ENCODE measurements at regions not wholly inside any gene's neighbourhood (a gene's known extent, or its start where the extent isn't known, plus 50 kb on each side); places are given as distances from the start of the nearest gene placed in this dataset.
"Not testable (repeated sequence)": the region's sequence is repeated elsewhere in the genome, so short reads cannot be mapped to it uniquely, and the experiment has no call there.

- no peak for DNase-seq (ENCODE audit: low read depth in 4 of 4, low spot score in 3 of 4)
These were observed 600.5 kb downstream of the LTN1 start for GRCh38 chr21:28391938-28392849.

DNA sequence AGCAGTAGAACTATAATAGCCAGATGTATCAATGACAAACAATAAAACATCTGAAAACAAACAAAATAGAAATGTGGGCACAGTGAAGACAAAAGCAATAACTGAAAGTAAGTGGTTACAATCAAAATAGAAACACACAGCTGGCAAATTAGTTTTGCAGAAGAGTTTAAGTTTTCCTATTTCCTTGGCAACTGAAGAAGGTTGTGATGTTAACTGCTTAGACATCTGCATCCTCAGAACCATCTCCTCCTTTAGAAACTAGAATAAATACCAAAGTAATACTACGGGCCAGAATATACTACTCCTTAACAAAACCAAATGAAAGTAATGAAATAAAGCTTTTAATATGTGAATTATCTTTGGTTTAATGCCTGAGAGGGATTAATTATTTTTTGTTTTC lies 605.5 kb downstream of the LTN1 start:
- DNase-seq (ENCODE audit: low read depth in 4 of 4, low spot score in 3 of 4), result no peak

- no peak for DNase-seq (ENCODE audit: low read depth in 4 of 4, low spot score in 3 of 4)
These were observed 606.8 kb downstream of the LTN1 start for GRCh38 chr21:28385845-28386244.

GRCh38 chr21:28381000-28381745 lies 611.5 kb downstream of the LTN1 start:
- not testable (repeated sequence) for DNase-seq (ENCODE audit: low read depth in 4 of 4, low spot score in 3 of 4)

- no peak for DNase-seq (ENCODE audit: low read depth in 4 of 4, low spot score in 3 of 4)
These were observed 612.4 kb downstream of the LTN1 start for GRCh38 chr21:28380241-28380640.

DNA sequence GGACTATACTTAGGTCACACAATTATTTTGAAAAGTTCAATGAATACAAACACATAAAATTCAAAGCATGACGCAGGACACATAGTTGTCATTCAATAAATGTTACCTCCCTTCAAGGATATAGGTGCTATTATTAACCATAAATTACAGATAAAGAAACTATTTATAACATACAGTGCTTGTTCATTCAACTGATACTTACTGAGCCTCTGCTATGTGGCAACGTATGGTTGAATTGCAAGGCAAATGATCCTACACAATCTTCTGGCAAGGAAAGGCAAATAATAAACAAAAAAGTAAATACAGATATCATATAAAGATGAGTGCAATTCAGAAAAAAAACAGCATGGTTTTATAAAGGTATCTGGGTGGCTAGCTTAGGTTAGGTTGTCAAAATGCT lies 614.7 kb downstream of the LTN1 start:
- no peak for DNase-seq (ENCODE audit: low read depth in 4 of 4, low spot score in 3 of 4)

GRCh38 chr21:28375708-28376385 lies 616.8 kb downstream of the LTN1 start:
- DNase-seq (ENCODE audit: low read depth in 4 of 4, low spot score in 3 of 4), result no peak

- DNase-seq (ENCODE audit: low read depth in 4 of 4, low spot score in 3 of 4), result no peak
These were observed 617.8 kb downstream of the LTN1 start for GRCh38 chr21:28374881-28375280.

DNA sequence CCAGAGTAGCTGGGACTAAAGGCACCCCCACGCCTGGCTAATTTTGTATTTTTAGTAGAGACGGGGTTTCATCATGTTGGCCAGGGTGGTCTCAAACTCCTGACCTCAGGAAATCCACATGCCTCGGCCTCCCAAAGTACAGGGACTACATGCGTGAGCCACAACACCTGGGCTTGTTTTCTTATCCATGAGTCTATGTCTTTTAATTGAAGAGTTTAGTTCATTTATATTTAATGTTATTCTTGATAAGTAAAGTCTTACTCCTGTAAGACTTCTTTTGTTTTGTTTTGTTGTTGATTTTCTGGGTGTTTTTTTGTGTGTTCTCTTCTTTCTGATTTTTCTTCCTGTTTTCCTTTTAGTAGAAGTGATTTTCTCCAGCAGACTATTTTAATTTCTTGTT lies 621.0 kb downstream of the LTN1 start:
- no peak for DNase-seq (ENCODE audit: low read depth in 4 of 4, low spot score in 3 of 4)

- no peak for DNase-seq (ENCODE audit: low read depth in 4 of 4, low spot score in 3 of 4)
These were observed 633.4 kb downstream of the LTN1 start for GRCh38 chr21:28359300-28359699.

DNA sequence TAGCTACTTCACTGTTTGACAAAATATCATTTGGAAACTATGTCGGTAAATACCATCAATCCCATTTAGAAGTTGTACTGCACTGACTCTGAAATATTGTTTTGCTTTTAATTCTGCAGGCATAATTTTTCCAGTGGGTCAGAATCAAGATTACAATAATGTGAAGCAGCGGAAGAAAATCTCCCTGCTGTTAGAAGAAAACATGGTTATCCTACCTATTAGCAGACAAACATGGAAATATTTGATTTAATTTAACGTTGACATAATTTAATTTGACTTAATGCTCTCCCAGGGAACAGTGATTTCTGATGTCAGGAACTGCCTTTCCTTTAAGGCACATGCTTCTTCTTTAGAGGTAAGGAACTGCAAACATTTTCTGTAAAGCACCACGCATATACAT lies 634.0 kb downstream of the LTN1 start:
- no peak for DNase-seq (ENCODE audit: low read depth in 4 of 4, low spot score in 3 of 4)

DNA sequence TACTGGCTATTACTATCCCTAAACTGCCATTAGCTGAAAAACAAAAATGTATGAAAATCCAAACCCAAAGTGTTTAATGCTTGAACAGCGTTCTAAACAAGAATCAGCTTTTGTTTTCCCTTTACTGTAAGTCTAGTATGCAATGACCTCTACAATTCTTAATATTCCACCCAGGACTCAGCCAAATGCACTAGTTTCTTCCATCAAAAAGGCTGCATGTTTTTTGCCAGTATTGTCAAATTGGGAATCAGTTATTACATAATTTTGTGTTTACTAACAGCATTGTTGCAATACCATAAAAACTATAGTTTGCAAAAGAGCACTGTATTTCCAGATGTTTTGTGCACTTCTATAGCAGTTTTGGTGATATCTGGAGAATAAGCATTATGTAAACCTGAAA lies 634.5 kb downstream of the LTN1 start:
- DNase-seq (ENCODE audit: low read depth in 4 of 4, low spot score in 3 of 4), result no peak

GRCh38 chr21:28357743-28358142 lies 634.9 kb downstream of the LTN1 start:
- DNase-seq (ENCODE audit: low read depth in 4 of 4, low spot score in 3 of 4), result no peak

GRCh38 chr21:28356422-28356821 lies 636.3 kb downstream of the LTN1 start:
- no peak for DNase-seq (ENCODE audit: low read depth in 4 of 4, low spot score in 3 of 4)

- DNase-seq (ENCODE audit: low read depth in 4 of 4, low spot score in 3 of 4), result no peak
These were observed 646.7 kb downstream of the LTN1 start for GRCh38 chr21:28345934-28346333.

DNA sequence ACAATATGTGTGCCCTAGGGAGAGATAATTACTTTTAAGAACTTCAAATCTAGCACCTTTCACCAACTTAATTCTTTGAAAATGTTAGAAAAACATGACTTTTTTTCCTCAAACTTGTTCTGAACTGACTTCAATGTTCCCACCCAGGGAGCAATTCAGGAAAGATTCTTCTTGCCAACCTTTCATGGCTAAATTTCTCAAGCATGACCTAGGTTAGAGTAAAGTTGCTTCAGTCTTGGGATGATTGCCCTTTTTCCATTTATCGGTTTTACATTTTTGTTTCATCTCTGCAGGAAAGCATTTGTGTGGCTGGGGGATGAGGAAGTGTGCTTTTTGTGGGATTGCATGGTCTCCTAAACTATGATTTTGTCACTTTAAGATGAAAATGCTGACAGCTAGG lies 647.7 kb downstream of the LTN1 start:
- no peak for DNase-seq (ENCODE audit: low read depth in 4 of 4, low spot score in 3 of 4)

- DNase-seq (ENCODE audit: low read depth in 4 of 4, low spot score in 3 of 4), result no peak
These were observed 650.4 kb downstream of the LTN1 start for GRCh38 chr21:28342212-28342810.

DNA sequence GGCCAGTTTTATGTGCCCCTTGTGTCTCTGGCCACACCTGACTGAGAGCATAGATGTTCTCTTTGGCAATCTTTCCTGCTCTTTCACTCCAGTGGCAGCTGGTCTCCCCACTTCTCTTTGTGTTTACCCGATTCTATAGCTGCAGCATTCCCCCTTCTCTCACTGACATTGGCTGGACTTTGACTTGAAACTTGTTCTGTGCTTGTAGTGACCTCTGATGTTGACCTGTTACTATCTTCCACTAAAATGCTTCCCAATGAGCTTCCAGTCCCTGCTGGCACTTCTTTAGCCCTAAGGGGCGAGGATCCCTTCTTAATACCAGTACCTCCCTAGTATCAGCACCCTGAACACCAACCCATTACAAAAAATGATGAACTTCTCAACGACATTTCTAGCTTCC lies 653.3 kb downstream of the LTN1 start:
- DNase-seq (ENCODE audit: low read depth in 4 of 4, low spot score in 3 of 4), result no peak

DNA sequence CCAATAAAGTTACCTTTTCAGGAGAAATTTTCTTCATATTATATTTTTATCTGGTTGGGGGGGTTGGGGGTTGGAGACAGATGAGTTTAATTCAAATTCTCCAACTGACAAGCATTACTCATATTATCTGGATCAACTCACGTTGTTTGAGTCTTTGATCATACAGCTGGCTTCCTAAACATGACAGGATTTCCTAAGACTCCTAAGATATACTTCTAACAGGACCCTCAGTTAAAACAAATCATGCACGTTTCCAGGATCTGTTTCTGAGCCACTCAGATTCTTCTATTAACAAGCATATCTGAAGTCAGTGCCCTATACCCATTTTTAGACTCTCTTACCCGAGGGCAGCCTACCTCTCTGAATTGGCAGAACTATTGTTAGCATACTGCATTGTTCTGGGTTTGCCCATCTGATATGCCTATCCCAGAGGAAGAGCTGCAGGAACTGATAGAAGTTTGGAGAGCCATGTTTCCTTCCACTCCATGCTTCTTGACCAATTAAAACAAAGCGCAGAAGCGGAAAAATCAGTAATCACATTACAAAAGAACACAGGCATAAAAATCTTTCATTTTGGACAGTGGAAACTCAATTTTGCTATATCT lies 653.9 kb downstream of the LTN1 start:
- DNase-seq (ENCODE audit: low read depth in 4 of 4, low spot score in 3 of 4), result no peak

- peak in 1 of 4 donors; percentile 25 for DNase-seq (ENCODE audit: low read depth in 4 of 4, low spot score in 3 of 4)
These were observed 655.4 kb downstream of the LTN1 start for GRCh38 chr21:28337315-28337714.

GRCh38 chr21:28336314-28336713 lies 656.4 kb downstream of the LTN1 start:
- DNase-seq (ENCODE audit: low read depth in 4 of 4, low spot score in 3 of 4), result peak; percentile 48 to 68 (median 58)
